Smooth muscle cell (in vitro differentiated cells): ENCODE measurements at regions not wholly inside any gene's neighbourhood (a gene's known extent, or its start where the extent isn't known, plus 50 kb on each side); places are given as distances from the start of the nearest gene placed in this dataset.

Experiments used
- DNase-seq: peaks from one replicate; lab custom pipeline; 2025; ENCODE audit not compliant: unreplicated experiment; lab: John Stamatoyannopoulos, UW
- H2AFZ ChIP-seq: fragments of 200-600 bp; sonication (generic); 2 replicates; pipeline ENCODE4 v1.6.0; 2016; ENCODE audit warnings: antibody characterized with exemption, low read depth, mild to moderate bottlenecking
- H3F3A ChIP-seq: fragments of 200-600 bp; sonication (generic); 2 replicates; pipeline ENCODE4 v1.6.0; 2017; ENCODE audit warnings: antibody characterized with exemption, low read depth
- H3K27ac ChIP-seq: fragments of 200-600 bp; sonication (generic); 2 replicates; pipeline ENCODE4 v1.5.1; 2016; ENCODE audit warnings: low read depth, mild to moderate bottlenecking
- H3K27me3 ChIP-seq: fragments of 200-600 bp; sonication (generic); 2 replicates; pipeline ENCODE4 v1.6.1; 2016; ENCODE audit warnings: low read depth, mild to moderate bottlenecking
- H3K36me3 ChIP-seq: fragments of 200-600 bp; sonication (generic); 2 replicates; pipeline ENCODE4 v1.5.1; 2016; ENCODE audit warnings: low read depth
- H3K4me1 ChIP-seq: fragments of 200-600 bp; sonication (generic); 2 replicates; pipeline ENCODE4 v1.5.1; 2016; ENCODE audit warnings: low read depth
- H3K4me2 ChIP-seq: fragments of 200-600 bp; sonication (generic); 2 replicates; pipeline ENCODE4 v1.6.0; 2016; ENCODE audit warnings: mild to moderate bottlenecking
- H3K4me3 ChIP-seq: fragments of 200-600 bp; sonication (generic); 2 replicates; pipeline ENCODE4 v1.5.1; 2016; ENCODE audit warnings: mild to moderate bottlenecking
- H3K79me2 ChIP-seq: fragments of 200-600 bp; sonication (generic); 2 replicates; pipeline ENCODE4 v1.6.0; 2016; ENCODE audit warnings: low read depth, mild to moderate bottlenecking
- H3K9ac ChIP-seq: fragments of 200-600 bp; sonication (generic); 2 replicates; pipeline ENCODE4 v1.6.0; 2016; ENCODE audit warnings: low read depth
- H3K9me3 ChIP-seq: fragments of 200-600 bp; sonication (generic); replicated peaks from 2 replicates; pipeline ENCODE4 v1.5.1; 2016; ENCODE audit warnings: low read depth
- H4K20me1 ChIP-seq: fragments of 200-600 bp; sonication (generic); 2 replicates; pipeline ENCODE4 v1.6.0; 2016; ENCODE audit warnings: low read depth
- WGBS: methylation state at CpG from one replicate; pipeline ENCODE4 v1.1.7; 2016; ENCODE audit warnings: low lambda C conversion rate; 5-methylcytosine and 5-hydroxymethylcytosine counted together
- TF ChIP-seq, protein P1 (sequence below): fragments of 200-600 bp; sonication (generic); IDR thresholded peaks from 2 replicates; pipeline ENCODE4 v1.5.1; 2017; ENCODE audit warnings: borderline replicate concordance, mild to moderate bottlenecking, antibody characterized with exemption; ENCODE audit not compliant: insufficient read depth, poor library complexity, severe bottlenecking

DNA sequence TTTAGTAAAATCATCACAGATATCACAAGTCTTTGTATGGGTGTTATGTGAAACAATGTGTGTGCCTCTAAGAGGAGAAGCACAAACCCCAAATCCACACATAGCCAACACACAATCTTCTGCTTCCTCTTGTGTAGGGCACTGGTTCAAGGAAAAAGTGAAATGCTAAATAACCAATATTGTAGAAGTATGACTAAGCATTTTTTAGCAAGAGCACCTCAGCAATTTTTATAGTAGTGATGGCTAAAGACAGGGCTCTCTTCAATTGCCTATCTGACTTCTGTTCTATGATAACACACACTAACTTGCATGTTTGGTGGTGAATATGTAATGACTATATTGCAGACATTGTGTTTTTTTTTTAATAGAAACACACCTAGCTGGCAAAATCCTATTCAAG, 997.9 kb upstream of the ALCAM start:
- DNase-seq = no peak
- TF ChIP-seq, protein P1, sequence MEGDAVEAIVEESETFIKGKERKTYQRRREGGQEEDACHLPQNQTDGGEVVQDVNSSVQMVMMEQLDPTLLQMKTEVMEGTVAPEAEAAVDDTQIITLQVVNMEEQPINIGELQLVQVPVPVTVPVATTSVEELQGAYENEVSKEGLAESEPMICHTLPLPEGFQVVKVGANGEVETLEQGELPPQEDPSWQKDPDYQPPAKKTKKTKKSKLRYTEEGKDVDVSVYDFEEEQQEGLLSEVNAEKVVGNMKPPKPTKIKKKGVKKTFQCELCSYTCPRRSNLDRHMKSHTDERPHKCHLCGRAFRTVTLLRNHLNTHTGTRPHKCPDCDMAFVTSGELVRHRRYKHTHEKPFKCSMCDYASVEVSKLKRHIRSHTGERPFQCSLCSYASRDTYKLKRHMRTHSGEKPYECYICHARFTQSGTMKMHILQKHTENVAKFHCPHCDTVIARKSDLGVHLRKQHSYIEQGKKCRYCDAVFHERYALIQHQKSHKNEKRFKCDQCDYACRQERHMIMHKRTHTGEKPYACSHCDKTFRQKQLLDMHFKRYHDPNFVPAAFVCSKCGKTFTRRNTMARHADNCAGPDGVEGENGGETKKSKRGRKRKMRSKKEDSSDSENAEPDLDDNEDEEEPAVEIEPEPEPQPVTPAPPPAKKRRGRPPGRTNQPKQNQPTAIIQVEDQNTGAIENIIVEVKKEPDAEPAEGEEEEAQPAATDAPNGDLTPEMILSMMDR = no peak
- no peaks in the 10 kb centered on the region for H3K27me3 ChIP-seq
- no peak overlapping the region for H3K9ac ChIP-seq
- H2AFZ ChIP-seq = no peak overlapping the region
- no peak overlapping the region for H3K4me2 ChIP-seq
- H3K79me2 ChIP-seq = no peaks in the 10 kb centered on the region
- no peaks in the 10 kb centered on the region for H4K20me1 ChIP-seq
- no peak overlapping the region for H3K27ac ChIP-seq
- H3F3A ChIP-seq = no peaks in the 10 kb centered on the region
- no peaks in the 10 kb centered on the region for H3K4me1 ChIP-seq
- no peak overlapping the region for H3K4me3 ChIP-seq
- H3K36me3 ChIP-seq = no peaks in the 10 kb centered on the region
- H3K9me3 ChIP-seq = no peaks in the 10 kb centered on the region

- Histone ChIP-seq H3F3A (no peaks in the 10 kb centered on the region), H3K9me3 (no peaks in the 10 kb centered on the region), H3K27ac (no peak overlapping the region), H3K4me1 (no peaks in the 10 kb centered on the region), H3K79me2 (no peaks in the 10 kb centered on the region), H3K9ac (no peak overlapping the region), H3K4me3 (no peak overlapping the region), H3K4me2 (no peak overlapping the region), H3K36me3 (no peaks in the 10 kb centered on the region), H4K20me1 (no peaks in the 10 kb centered on the region), H2AFZ (no peak overlapping the region), H3K27me3 (no peaks in the 10 kb centered on the region)
- TF ChIP-seq, protein P1 = no peak
- WGBS = 44% methylated on average over 3 of the region's 3 CpGs
- DNase-seq = no peak
Observed at GRCh38 chr3:104385421-104385820, 981.3 kb upstream of the ALCAM start.

GRCh38 chr3:104388619-104389018, 978.1 kb upstream of the ALCAM start:
- Histone ChIP-seq H2AFZ (no peak overlapping the region), H3K4me2 (no peak overlapping the region), H3F3A (no peaks in the 10 kb centered on the region), H3K36me3 (no peaks in the 10 kb centered on the region), H3K4me1 (no peaks in the 10 kb centered on the region), H3K27ac (no peak overlapping the region), H3K9ac (no peak overlapping the region), H3K79me2 (no peaks in the 10 kb centered on the region), H4K20me1 (no peaks in the 10 kb centered on the region), H3K9me3 (no peaks in the 10 kb centered on the region), H3K27me3 (no peaks in the 10 kb centered on the region), H3K4me3 (no peak overlapping the region)
- TF ChIP-seq, protein P1 = no peak
- no peak for DNase-seq

- H3K4me2 ChIP-seq = no peak overlapping the region
- H3K27me3 ChIP-seq = no peaks in the 10 kb centered on the region
- no peaks in the 10 kb centered on the region for H3K36me3 ChIP-seq
- H3K9ac ChIP-seq = no peak overlapping the region
- no peaks in the 10 kb centered on the region for H3F3A ChIP-seq
- no peaks in the 10 kb centered on the region for H3K4me1 ChIP-seq
- 89% methylated on average over 2 of the region's 2 CpGs for WGBS
- H4K20me1 ChIP-seq = no peaks in the 10 kb centered on the region
- H3K4me3 ChIP-seq = no peak overlapping the region
- no peak overlapping the region for H3K27ac ChIP-seq
- no peak overlapping the region for H2AFZ ChIP-seq
- H3K79me2 ChIP-seq = no peaks in the 10 kb centered on the region
- H3K9me3 ChIP-seq = no peaks in the 10 kb centered on the region
- TF ChIP-seq, protein P1 = no peak
- DNase-seq = no peak
Observed at GRCh38 chr3:104392327-104392726, 974.4 kb upstream of the ALCAM start.
